ENCODE measurements at regions not wholly inside any gene's neighbourhood (a gene's known extent, or its start where the extent isn't known, plus 50 kb on each side); places are given as distances from the start of the nearest gene placed in this dataset.

GRCh38 chr14:95979339-95980042 lies 59.7 kb upstream of the C14orf132 start:
- 17% methylated on average over 6 of the region's 7 CpGs for WGBS (ENCODE audit: insufficient coverage)
- ChIA-PET POLR2A (no interaction called here), CTCF (interaction anchor here (1.3 to 1.4 kb wide), 2 partner anchors 16 to 419 kb away, joined by 3 read pairs; no protein-coding TSS in a partner anchor)
- no peak overlapping the region for H3K9ac ChIP-seq (ENCODE audit: low read length)
- no peaks in the 10 kb centered on the region for H4K20me1 ChIP-seq (ENCODE audit: control insufficient read depth, insufficient read depth, low read length, poor library complexity, severe bottlenecking)
- H3K9me3 Mint-ChIP-seq (ENCODE audit: insufficient read depth): no peaks in the 10 kb centered on the region
- no peaks in the 10 kb centered on the region for H3K79me2 ChIP-seq (ENCODE audit: control insufficient read depth, insufficient read depth, low read length)
- ATAC-seq (ENCODE audit: low read depth) (no peak), DNase-seq (no peak)
- H3K4me3 Mint-ChIP-seq: no peak overlapping the region
- H3K27ac Mint-ChIP-seq: no peak overlapping the region
- no peak overlapping the region for H3K4me3 ChIP-seq (ENCODE audit: control extremely low read depth in 1 of 5, extremely low read depth in 1 of 5, insufficient read depth in 1 of 5, low read depth in 2 of 5, low read length in 4 of 5)
- H3K4me2 ChIP-seq (replicated peaks; ENCODE audit: low read depth, low read length, poor library complexity, severe bottlenecking): no peak overlapping the region
- peaks cover 38% of the 10 kb centered on the region for H3K27me3 Mint-ChIP-seq
- H3K27me3 ChIP-seq (replicated peaks in 1 of 4; ENCODE audit: control extremely low read depth in 1 of 4, control insufficient read depth in 3 of 4, insufficient read depth in 4 of 4, low read length in 3 of 4): peaks cover 0 to 30% (median 3%) of the 10 kb centered on the region in 4 experiments
- H3K36me3 ChIP-seq (replicated peaks in 1 of 2; ENCODE audit: control extremely low read depth in 1 of 2, control insufficient read depth in 1 of 2, extremely low read depth in 1 of 2, insufficient read depth in 2 of 2, low read length in 1 of 2): no peaks in the 10 kb centered on the region
- no peak overlapping the region for H2AFZ ChIP-seq (ENCODE audit: insufficient read depth, low read depth, low read length, poor library complexity, severe bottlenecking)
- TF ChIP-seq EZH2 (IDR thresholded peaks at IDR 0.05; ENCODE audit: borderline replicate concordance, insufficient read depth, low read depth, low read length, poor library complexity, severe bottlenecking): no peak
- no peak for TF ChIP-seq CTCF (IDR thresholded peaks at IDR 0.05)
- intact Hi-C loops (cut with micrococcal nuclease): no loop called here
- no peaks in the 10 kb centered on the region for H3K4me1 Mint-ChIP-seq
- H3K9me3 ChIP-seq (ENCODE audit: control extremely low read depth in 1 of 3, control insufficient read depth in 2 of 3, insufficient read depth in 1 of 3, low read length in 2 of 3): no peaks in the 10 kb centered on the region
- no peak overlapping the region for H3K27ac ChIP-seq (ENCODE audit: low read length in 2 of 2)
- no peaks in the 10 kb centered on the region for H3K4me1 ChIP-seq (ENCODE audit: control insufficient read depth in 2 of 2, insufficient read depth in 2 of 2, low read length in 2 of 2)

GRCh38 chr14:95980402-95980801 lies 58.8 kb upstream of the C14orf132 start:
- Histone ChIP-seq H3K9me3 (ENCODE audit: control extremely low read depth in 1 of 3, control insufficient read depth in 2 of 3, insufficient read depth in 1 of 3, low read length in 2 of 3) (no peaks in the 10 kb centered on the region), H4K20me1 (ENCODE audit: control insufficient read depth, insufficient read depth, low read length, poor library complexity, severe bottlenecking) (no peaks in the 10 kb centered on the region), H3K9ac (ENCODE audit: low read length) (no peak overlapping the region), H3K36me3 (replicated peaks in 1 of 2; ENCODE audit: control extremely low read depth in 1 of 2, control insufficient read depth in 1 of 2, extremely low read depth in 1 of 2, insufficient read depth in 2 of 2, low read length in 1 of 2) (no peaks in the 10 kb centered on the region), H3K4me2 (replicated peaks; ENCODE audit: low read depth, low read length, poor library complexity, severe bottlenecking) (no peak overlapping the region), H3K4me1 (ENCODE audit: control insufficient read depth in 2 of 2, insufficient read depth in 2 of 2, low read length in 2 of 2) (no peaks in the 10 kb centered on the region), H3K27ac (ENCODE audit: low read length in 2 of 2) (no peak overlapping the region), H3K4me3 (ENCODE audit: control extremely low read depth in 1 of 5, extremely low read depth in 1 of 5, insufficient read depth in 1 of 5, low read depth in 2 of 5, low read length in 4 of 5) (no peak overlapping the region), H3K79me2 (ENCODE audit: control insufficient read depth, insufficient read depth, low read length) (no peaks in the 10 kb centered on the region), H3K27me3 (replicated peaks in 1 of 4; ENCODE audit: control extremely low read depth in 1 of 4, control insufficient read depth in 3 of 4, insufficient read depth in 4 of 4, low read length in 3 of 4) (peaks cover 0 to 30% (median 3%) of the 10 kb centered on the region in 4 experiments), H2AFZ (ENCODE audit: insufficient read depth, low read depth, low read length, poor library complexity, severe bottlenecking) (no peak overlapping the region)
- no peak for TF ChIP-seq CTCF (IDR thresholded peaks at IDR 0.05)
- TF ChIP-seq EZH2 (IDR thresholded peaks at IDR 0.05; ENCODE audit: borderline replicate concordance, insufficient read depth, low read depth, low read length, poor library complexity, severe bottlenecking): no peak
- CTCF ChIA-PET: interaction anchor here (0.8 to 1.4 kb wide), 2 partner anchors 14 to 15 kb away, joined by 3 read pairs; no protein-coding TSS in a partner anchor
- peaks cover 41% of the 10 kb centered on the region for H3K27me3 Mint-ChIP-seq
- H3K27ac Mint-ChIP-seq: no peak overlapping the region
- intact Hi-C loops (cut with micrococcal nuclease): no loop called here
- H3K9me3 Mint-ChIP-seq (ENCODE audit: insufficient read depth): no peaks in the 10 kb centered on the region
- 35% methylated on average over 5 of the region's 5 CpGs for WGBS (ENCODE audit: insufficient coverage)
- DNase-seq: no peak
- H3K4me1 Mint-ChIP-seq: no peaks in the 10 kb centered on the region
- ATAC-seq (ENCODE audit: low read depth): no peak
- no peak overlapping the region for H3K4me3 Mint-ChIP-seq
- POLR2A ChIA-PET: no interaction called here

Data from B cell (primary cell).